SH-SY5Y (cell line): ENCODE measurements at regions not wholly inside any gene's neighbourhood (a gene's known extent, or its start where the extent isn't known, plus 50 kb on each side); places are given as distances from the start of the nearest gene placed in this dataset.

ENCODE experiments used
- GATA2 ChIP-seq: IDR thresholded peaks from 2 replicates; pipeline ENCODE4 v1.6.1; 2011; ENCODE audit warnings: mild to moderate bottlenecking, low read depth, low read length
- GATA3 ChIP-seq: IDR thresholded peaks from 2 replicates; pipeline ENCODE4 v1.6.1; 2011; ENCODE audit warnings: low read depth, mild to moderate bottlenecking, low read length, moderate library complexity

GRCh38 chr4:143016171-143016570 is 168.5 kb upstream of the USP38 start:
- no peak for TF ChIP-seq GATA2
- no peak for TF ChIP-seq GATA3

DNA sequence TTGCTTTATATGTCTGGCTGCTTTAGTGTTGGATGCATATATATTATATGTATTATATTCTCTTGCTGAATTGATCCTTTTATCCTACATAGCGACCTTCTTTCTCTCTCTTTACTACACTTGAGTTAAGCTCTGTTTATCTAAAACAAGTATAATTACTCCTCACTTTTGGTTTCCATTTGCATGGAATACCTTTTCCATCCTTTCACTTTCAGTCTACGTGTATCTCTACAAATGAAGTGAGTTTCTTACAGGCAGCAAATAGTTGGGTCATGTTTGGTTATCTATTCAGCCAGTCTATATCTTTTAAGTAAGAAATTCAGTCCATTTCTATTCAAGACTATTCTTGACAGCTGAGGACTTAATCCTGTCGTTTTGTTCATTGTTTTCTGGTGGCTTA is 167.5 kb upstream of the USP38 start:
- TF ChIP-seq GATA3 (no peak), GATA2 (no peak)

GRCh38 chr4:143019351-143019750 is 165.4 kb upstream of the USP38 start:
- no peak for TF ChIP-seq GATA3
- no peak for TF ChIP-seq GATA2

GRCh38 chr4:143021384-143021783 is 163.3 kb upstream of the USP38 start:
- TF ChIP-seq GATA2 (no peak), GATA3 (no peak)

DNA sequence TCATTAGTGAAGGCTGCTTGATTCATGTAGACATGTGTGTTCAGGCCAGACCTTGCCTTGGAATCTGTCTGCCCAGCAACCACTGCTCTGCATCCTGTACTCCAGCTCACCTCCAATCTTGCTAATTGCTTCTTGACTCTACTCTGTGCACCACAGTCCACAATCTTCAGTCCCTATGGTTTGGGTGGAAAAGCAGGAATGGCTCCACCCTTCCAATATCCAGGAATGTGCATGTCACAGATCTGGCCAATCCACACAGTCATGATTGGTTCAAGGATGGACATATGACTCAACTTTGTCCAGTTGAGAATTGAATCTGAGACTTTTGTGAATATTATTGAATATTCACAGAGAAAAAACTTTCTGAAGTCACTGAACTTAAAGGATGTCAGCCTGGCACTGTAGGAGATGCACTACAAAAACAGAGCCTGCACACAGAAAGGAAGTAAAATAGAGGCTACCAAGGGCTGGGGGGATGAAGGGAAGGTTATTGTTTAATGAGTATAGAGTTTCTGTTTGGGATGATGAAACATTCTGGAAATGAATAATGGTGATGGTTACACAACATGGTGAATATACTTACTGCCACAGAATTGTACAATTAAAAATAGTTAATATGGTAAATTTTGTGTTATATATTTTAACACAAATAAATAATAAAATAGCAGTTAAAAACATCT is 161.3 kb upstream of the USP38 start:
- TF ChIP-seq GATA3 (no peak), GATA2 (no peak)

GRCh38 chr4:143025081-143025704 is 159.5 kb upstream of the USP38 start:
- TF ChIP-seq GATA3 (no peak), GATA2 (no peak)

DNA sequence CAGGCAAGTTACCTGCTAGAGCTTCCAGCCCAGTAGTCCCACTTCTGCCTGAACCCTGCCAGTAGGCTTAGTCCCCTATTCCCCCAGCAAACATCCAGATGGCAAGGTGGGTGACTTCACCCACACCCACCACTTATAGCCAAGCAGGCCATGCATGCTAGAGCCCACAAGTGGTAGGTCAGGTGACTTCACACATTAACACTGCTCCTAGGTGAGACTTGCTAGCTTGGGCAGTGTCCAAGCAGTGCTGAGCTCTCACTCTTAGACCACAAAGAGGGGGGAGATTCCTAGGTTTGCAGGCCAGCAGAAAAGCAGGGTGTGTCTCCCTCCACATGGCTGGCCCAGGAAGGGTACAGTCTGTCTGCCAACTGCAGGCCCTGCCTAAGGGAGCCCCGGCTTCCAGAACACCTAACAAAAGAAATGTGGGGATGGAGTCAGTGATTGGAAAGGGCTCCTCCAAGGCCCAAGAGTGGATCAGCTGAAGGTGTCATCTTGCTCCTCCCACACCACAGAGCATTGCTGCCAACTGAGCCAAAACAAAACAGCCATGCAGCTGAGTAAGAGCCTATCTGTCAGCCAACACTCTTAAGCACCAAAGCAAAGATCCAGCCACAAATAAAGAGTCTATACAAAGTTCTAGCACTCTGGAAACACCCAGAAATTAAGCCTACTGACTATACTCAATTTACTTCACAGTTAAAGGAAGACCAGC is 158.1 kb upstream of the USP38 start:
- TF ChIP-seq GATA2 (no peak), GATA3 (no peak)

GRCh38 chr4:143035661-143036060 is 149.1 kb upstream of the USP38 start:
- TF ChIP-seq GATA2 (no peak), GATA3 (no peak)

- TF ChIP-seq GATA3 (no peak), GATA2 (no peak)
Observed at GRCh38 chr4:143036443-143036842, 148.3 kb upstream of the USP38 start.

- TF ChIP-seq GATA2 (no peak), GATA3 (no peak)
Observed at GRCh38 chr4:143046454-143046853, 138.3 kb upstream of the USP38 start.

DNA sequence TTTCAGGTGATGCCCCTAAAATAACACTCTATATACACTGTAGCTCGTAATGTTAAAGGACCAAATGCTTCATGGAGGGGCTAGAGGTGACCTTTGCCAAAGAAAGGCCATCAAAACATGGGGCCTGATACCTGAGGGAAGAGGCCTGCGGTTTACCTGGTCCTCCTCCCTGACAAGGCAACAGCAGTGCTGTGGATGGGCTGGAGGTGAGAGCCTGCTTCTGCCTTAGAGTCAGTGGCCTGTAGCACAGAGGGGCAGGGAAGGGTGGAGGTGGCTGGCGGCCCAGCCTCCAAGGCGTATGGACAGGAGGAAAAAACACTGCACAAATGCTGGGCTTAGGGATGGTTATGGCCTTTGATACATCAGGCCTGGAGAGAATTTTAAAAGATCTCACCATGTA is 137.8 kb upstream of the USP38 start:
- no peak for TF ChIP-seq GATA2
- no peak for TF ChIP-seq GATA3

- TF ChIP-seq GATA3 = no peak
- TF ChIP-seq GATA2 = no peak
Observed at GRCh38 chr4:143054971-143055370, 129.7 kb upstream of the USP38 start.

- no peak for TF ChIP-seq GATA3
- no peak for TF ChIP-seq GATA2
Observed at GRCh38 chr4:143055997-143056396, 128.7 kb upstream of the USP38 start.

- TF ChIP-seq GATA3 = no peak
- no peak for TF ChIP-seq GATA2
Observed at GRCh38 chr4:143071351-143071750, 113.4 kb upstream of the USP38 start.

GRCh38 chr4:143076723-143077122 is 108.0 kb upstream of the USP38 start:
- TF ChIP-seq GATA2 (no peak), GATA3 (no peak)
